Osteoblast (primary cell): ENCODE measurements at regions not wholly inside any gene's neighbourhood (a gene's known extent, or its start where the extent isn't known, plus 50 kb on each side); places are given as distances from the start of the nearest gene placed in this dataset.

Source experiments
- DNase-seq: peaks from one replicate; pipeline ENCODE4 v3.0.0; 2011; ENCODE audit warnings: low spot score, mixed read lengths; ENCODE audit not compliant: insufficient read length; ENCODE audit errors: missing footprints
- H2AFZ ChIP-seq: 2 replicates; pipeline ENCODE4 v1.6.0; 2011; ENCODE audit warnings: mild to moderate bottlenecking, low read length
- H3K27ac ChIP-seq: 2 replicates; pipeline ENCODE4 v1.5.1; 2011; ENCODE audit warnings: mild to moderate bottlenecking, low read depth, low read length, moderate library complexity
- H3K27me3 ChIP-seq: 2 replicates; pipeline ENCODE4 v1.6.0; 2012; ENCODE audit warnings: mild to moderate bottlenecking, control low read depth, inconsistent platforms, low read length, moderate library complexity; ENCODE audit not compliant: insufficient read depth
- H3K36me3 ChIP-seq: 2 replicates; pipeline ENCODE4 v1.5.1; 2011; ENCODE audit warnings: mild to moderate bottlenecking, low read length, control low read depth, moderate library complexity; ENCODE audit not compliant: insufficient read depth
- H3K4me1 ChIP-seq: 2 replicates; pipeline ENCODE4 v1.5.1; 2011; ENCODE audit warnings: mild to moderate bottlenecking, low read length, control low read depth, moderate library complexity; ENCODE audit not compliant: insufficient read depth
- H3K4me2 ChIP-seq: 2 replicates; pipeline ENCODE4 v1.6.0; 2011; ENCODE audit warnings: mild to moderate bottlenecking, low read length; ENCODE audit not compliant: insufficient read depth
- H3K4me3 ChIP-seq: fragments of 200-600 bp; sonication (generic); 3 replicates; pipeline ENCODE4 v1.5.1; 2012; ENCODE audit warnings: mild to moderate bottlenecking, low read length, inconsistent platforms; ENCODE audit not compliant: insufficient read depth
- H3K79me2 ChIP-seq: 2 replicates; pipeline ENCODE4 v1.6.0; 2012; ENCODE audit warnings: mild to moderate bottlenecking, low read length, control low read depth, inconsistent platforms; ENCODE audit not compliant: insufficient read depth
- H3K9me3 ChIP-seq: 2 replicates; pipeline ENCODE4 v1.5.1; 2011; ENCODE audit warnings: low read depth, low read length, control low read depth
- H4K20me1 ChIP-seq: 2 replicates; pipeline ENCODE4 v1.6.0; 2012; ENCODE audit warnings: mild to moderate bottlenecking, low read length, control low read depth; ENCODE audit not compliant: insufficient read depth
- CTCF ChIP-seq: IDR thresholded peaks from 2 replicates; pipeline ENCODE4 v1.5.1; 2011; ENCODE audit warnings: mild to moderate bottlenecking, low read depth, low read length, moderate library complexity; ENCODE audit errors: extremely low read depth

GRCh38 chr12:86911973-86912372 is 655.8 kb upstream of the MGAT4C start:
- H3K4me3 ChIP-seq, result no peak overlapping the region
- H3K4me1 ChIP-seq, result no peaks in the 10 kb centered on the region
- DNase-seq, result no peak
- no peak for TF ChIP-seq CTCF
- no peak overlapping the region for H2AFZ ChIP-seq
- H3K9me3 ChIP-seq, result no peaks in the 10 kb centered on the region
- no peaks in the 10 kb centered on the region for H3K27me3 ChIP-seq
- H4K20me1 ChIP-seq, result no peaks in the 10 kb centered on the region
- no peak overlapping the region for H3K27ac ChIP-seq
- H3K79me2 ChIP-seq, result no peaks in the 10 kb centered on the region
- no peaks in the 10 kb centered on the region for H3K36me3 ChIP-seq
- H3K4me2 ChIP-seq, result no peak overlapping the region

- no peak overlapping the region for H3K4me2 ChIP-seq
- H3K4me1 ChIP-seq, result no peaks in the 10 kb centered on the region
- H3K36me3 ChIP-seq, result no peaks in the 10 kb centered on the region
- no peak for TF ChIP-seq CTCF
- H3K27ac ChIP-seq, result no peak overlapping the region
- H3K9me3 ChIP-seq, result no peaks in the 10 kb centered on the region
- H3K27me3 ChIP-seq, result no peaks in the 10 kb centered on the region
- no peak overlapping the region for H2AFZ ChIP-seq
- H3K4me3 ChIP-seq, result no peak overlapping the region
- no peak for DNase-seq
- H4K20me1 ChIP-seq, result no peaks in the 10 kb centered on the region
- no peaks in the 10 kb centered on the region for H3K79me2 ChIP-seq
Measured at GRCh38 chr12:86903159-86903558, 647.0 kb upstream of the MGAT4C start.

GRCh38 chr12:86860776-86861175 is 604.6 kb upstream of the MGAT4C start:
- Histone ChIP-seq H3K4me2 (no peak overlapping the region), H3K9me3 (no peaks in the 10 kb centered on the region), H3K36me3 (no peaks in the 10 kb centered on the region), H3K27ac (no peak overlapping the region), H3K4me3 (no peak overlapping the region), H4K20me1 (no peaks in the 10 kb centered on the region), H3K4me1 (no peaks in the 10 kb centered on the region), H2AFZ (no peak overlapping the region), H3K27me3 (no peaks in the 10 kb centered on the region), H3K79me2 (no peaks in the 10 kb centered on the region)
- no peak for DNase-seq
- TF ChIP-seq CTCF, result no peak

- H3K27ac ChIP-seq, result no peak overlapping the region
- no peaks in the 10 kb centered on the region for H3K9me3 ChIP-seq
- no peaks in the 10 kb centered on the region for H3K27me3 ChIP-seq
- no peaks in the 10 kb centered on the region for H3K4me1 ChIP-seq
- DNase-seq, result no peak
- H3K4me3 ChIP-seq, result no peak overlapping the region
- H4K20me1 ChIP-seq, result no peaks in the 10 kb centered on the region
- no peak overlapping the region for H2AFZ ChIP-seq
- H3K4me2 ChIP-seq, result no peak overlapping the region
- H3K79me2 ChIP-seq, result no peaks in the 10 kb centered on the region
- TF ChIP-seq CTCF, result no peak
- H3K36me3 ChIP-seq, result no peaks in the 10 kb centered on the region
Measured at GRCh38 chr12:86852451-86852850, 596.3 kb upstream of the MGAT4C start.
